DMS53 (cell line): ENCODE measurements at regions not wholly inside any gene's neighbourhood (a gene's known extent, or its start where the extent isn't known, plus 50 kb on each side); places are given as distances from the start of the nearest gene placed in this dataset.

Experiments
- DNase-seq: peaks from one replicate; lab custom pipeline; 2025; lab: John Stamatoyannopoulos, UW

GRCh38 chr9:8088477-8088876 is 288.9 kb upstream of the DMAC1 start:
- no peak for DNase-seq

DNA sequence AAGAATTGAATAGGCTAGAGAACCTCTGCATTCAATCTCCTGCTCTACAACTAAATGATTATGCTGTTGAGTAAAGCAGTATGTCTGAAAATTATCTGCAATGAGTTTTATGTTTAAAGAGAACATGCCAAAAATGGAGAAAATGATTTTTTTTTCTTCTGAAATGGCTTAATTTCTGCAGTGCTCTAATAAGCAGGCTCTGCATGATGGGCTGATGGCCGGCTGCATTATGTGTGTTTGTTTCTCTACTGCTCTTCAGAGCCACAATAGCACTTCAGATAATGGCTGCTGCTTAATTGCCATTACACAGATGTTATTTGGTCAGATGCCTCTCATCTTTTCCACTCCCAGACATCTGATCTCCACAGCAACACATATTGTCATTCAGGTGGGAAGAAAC is 286.4 kb upstream of the DMAC1 start:
- peak; percentile 58 for DNase-seq

DNA sequence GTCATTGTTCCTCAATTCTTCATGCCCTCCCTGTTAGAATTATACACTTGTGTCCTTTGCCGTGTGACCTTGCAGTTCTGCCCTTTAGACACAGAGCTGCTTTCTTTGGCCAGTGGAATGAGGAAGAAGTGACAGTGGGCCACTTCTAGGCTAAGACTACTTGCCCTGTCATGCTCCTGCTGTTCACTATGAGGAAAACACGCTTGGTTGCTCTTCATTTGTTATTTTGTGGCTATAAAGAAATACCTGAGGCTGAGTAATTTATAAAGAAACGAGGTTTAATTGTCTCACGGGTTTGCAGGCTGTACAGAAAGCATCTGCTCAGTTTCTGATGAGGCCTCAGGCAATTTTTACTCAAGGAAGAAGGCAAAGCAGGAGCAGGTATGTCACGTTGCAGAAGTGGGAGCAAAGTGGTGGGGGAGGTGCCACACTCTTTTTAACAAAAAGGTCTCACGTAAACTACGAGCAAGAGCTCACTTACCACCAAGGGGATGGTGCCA is 279.1 kb upstream of the DMAC1 start:
- peak; percentile 7 for DNase-seq

DNA sequence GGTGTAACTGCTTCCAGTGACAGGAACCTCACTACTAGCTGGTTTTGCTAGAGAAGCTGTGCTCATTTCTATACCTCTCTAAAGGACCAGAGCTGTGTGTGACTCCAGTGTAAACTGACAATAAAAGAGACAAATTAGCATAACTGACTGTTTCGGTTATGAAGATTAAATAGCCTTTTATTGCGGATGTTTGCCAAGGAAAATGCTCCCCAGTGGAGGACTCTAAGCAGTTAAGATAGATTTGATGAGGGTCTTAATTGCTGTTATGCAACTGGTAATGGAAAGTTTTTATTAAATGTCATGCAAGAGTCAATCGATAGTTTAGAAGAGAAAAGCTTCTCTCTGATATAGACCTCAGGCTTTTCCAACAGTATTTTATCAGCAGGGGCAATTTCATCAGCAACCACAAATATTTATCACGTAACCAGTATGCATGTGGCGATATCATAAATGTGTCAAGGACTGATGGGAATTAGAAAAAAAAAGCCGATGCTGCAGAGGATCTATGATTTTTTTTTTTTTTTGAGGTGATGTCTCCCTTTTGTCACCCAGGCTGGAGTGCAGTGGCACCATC is 275.2 kb upstream of the DMAC1 start:
- DNase-seq, result no peak

GRCh38 chr9:8071445-8071798 is 271.8 kb upstream of the DMAC1 start:
- DNase-seq, result no peak

GRCh38 chr9:8070779-8071444 is 271.3 kb upstream of the DMAC1 start:
- no peak for DNase-seq

DNA sequence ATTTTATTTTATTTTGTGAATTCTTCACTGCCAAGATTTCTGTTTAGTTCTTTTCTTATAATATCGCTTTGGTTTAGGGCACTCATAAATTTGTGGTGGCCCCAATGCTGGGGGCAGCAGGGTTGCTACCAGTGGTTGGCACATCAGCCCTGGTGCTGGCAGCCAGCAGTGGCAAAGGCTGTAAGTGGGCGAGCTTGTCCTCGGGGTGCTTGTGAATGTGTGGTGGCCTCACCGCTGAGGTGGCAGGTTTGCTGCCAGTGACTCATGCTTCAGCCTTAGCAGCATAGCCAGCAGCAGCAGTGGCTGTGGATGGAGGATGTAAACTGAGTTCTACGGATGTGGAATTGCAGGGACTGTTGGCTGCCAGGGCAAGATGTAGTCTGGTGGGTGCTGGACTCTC is 262.9 kb upstream of the DMAC1 start:
- DNase-seq, result no peak

DNA sequence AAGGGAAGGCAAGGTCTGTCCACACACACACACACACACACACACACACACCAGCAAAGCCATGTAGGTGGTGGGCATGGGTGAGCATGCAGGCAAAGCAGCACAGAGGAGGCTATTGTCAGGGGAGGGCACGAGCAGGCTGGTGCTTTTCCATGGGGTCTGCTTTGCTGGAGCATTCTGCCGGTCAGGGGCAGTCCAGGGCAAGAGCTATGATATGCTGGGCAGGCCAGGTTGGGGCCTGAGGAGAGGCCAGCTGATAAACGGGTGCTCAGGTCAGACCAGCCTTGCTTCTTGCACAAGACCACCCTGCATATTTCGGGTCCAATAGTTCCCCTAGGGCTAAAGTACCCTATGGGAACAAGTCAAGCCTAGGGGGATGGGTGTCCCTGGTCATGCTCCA is 253.9 kb upstream of the DMAC1 start:
- DNase-seq, result no peak

- DNase-seq, result peak; percentile 7
Measured at GRCh38 chr9:8052991-8053390, 253.4 kb upstream of the DMAC1 start.

DNA sequence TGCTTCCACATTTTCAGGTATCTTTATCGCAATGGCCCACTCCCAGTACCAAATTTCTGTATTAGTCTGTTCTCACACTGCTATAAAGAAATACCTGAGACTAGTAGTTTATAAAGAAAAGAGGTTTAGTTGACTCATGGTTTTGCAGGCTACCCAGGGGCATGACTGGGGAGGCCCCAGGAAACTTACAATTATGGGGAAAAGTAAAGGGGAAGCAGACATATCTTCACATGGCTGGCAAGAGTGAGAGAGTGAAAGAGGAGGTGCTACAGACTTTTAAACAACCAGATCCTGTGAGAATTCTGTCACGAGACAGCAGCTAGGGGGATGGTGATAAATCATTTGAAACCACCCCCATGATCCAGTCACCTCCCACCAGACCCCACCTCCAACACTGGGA is 238.2 kb upstream of the DMAC1 start:
- DNase-seq, result no peak

DNA sequence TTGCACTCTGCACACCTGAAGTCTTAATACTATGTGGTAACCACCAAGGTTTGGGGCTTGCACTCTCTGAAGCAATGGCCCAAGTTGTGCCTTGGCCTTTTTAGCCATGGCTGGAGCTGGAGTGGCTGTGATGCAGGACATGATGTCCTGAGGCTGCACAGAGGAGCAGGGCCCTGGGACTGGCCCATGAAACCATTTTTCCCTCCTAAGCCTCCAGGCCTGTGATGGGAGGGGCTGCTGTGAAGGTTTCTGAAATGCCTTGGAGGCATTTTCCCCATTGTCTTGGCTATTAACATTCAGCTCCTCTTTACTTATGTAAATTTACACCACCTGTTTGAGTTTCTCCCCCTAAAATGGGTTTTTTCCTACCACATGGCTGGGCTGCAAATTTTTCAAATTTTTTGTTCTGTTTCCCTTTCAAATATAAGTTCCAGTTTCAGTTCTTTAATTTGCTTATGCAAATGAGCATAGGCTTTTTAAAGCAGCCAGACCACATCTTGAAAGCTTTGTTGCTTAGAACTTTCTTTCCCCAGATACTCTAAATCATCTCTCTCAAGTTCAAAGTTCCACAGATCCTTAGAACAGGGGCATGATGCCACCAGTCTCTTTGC is 237.4 kb upstream of the DMAC1 start:
- DNase-seq, result no peak

- DNase-seq, result no peak
Measured at GRCh38 chr9:8033794-8034193, 234.2 kb upstream of the DMAC1 start.

- DNase-seq, result no peak
Measured at GRCh38 chr9:8030095-8030494, 230.5 kb upstream of the DMAC1 start.

- DNase-seq, result no peak
Measured at GRCh38 chr9:8027351-8027750, 227.8 kb upstream of the DMAC1 start.

DNA sequence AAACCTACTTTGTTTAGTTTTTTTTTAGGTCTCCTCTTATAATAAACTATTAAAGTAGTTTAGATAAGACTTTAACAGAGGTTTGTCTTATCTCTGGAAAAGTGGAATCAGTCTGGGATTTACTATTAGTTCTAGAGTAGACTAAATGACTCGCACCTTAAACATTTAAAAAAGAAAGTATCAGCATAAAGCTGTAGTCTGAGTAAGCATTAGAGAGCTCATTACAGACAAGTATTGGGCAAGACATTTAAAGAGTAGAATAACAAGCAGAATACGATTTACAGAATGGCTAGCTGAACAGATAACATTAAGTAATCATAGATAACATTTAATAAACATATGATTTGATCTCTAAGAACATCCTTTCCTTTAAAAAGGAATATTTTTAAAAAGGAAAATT is 226.0 kb upstream of the DMAC1 start:
- DNase-seq, result no peak

DNA sequence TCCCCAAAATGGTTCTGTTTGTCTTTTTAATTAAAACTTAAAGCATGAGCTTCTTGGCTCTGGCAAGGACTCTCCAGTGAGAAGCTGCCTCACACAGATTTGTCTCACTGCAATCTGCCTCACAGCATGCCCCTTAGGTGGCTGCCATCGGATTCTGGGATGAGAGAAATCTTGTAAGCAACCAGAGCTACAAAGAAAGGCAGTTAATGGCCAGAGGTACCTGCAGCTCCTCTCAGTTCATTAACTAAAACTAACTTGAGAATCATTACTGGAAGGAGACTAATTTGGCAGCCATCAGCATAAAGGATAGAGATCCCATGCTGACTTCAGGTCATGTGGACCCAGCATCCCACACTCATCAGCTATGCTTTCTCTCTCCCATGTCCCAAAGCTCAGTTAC is 220.6 kb upstream of the DMAC1 start:
- DNase-seq, result no peak

- DNase-seq, result no peak
Measured at GRCh38 chr9:8019636-8020035, 220.1 kb upstream of the DMAC1 start.

- no peak for DNase-seq
Measured at GRCh38 chr9:8014997-8015682, 215.6 kb upstream of the DMAC1 start.

GRCh38 chr9:8012986-8013385 is 213.4 kb upstream of the DMAC1 start:
- DNase-seq, result no peak

- no peak for DNase-seq
Measured at GRCh38 chr9:8011974-8012373, 212.4 kb upstream of the DMAC1 start.

GRCh38 chr9:7996558-7996957 is 197.0 kb upstream of the DMAC1 start:
- no peak for DNase-seq

DNA sequence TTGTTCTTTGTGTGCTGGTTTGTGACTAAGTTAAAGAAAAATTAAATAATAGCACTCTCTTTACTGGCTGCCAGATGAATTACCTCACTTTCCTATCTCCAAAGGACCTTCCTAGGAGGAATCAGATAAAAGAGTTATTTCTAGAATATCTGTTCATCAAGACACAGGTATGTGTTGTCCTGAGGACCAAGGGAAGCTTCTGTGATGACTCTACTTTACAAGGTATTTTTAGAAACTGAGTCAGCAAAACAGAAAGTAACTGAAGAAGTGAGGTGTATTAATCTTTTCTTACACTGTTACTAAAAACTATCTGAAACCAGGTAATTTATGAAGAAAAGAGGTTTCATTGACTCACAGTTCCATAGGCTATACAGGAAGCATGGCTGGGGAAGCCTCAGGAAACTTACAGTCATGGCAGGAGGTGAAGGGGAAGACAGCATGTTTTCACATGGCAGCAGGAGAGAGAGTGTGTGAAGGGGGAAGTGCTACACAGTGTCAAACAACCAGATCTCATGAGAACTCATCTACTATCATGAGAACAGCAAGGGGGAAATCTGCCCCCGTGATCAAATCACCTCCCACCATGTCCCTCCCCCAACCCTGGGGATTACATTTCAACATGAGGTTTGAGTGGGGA is 189.2 kb upstream of the DMAC1 start:
- no peak for DNase-seq

- no peak for DNase-seq
Measured at GRCh38 chr9:7984692-7985091, 185.1 kb upstream of the DMAC1 start.
